GM23248 (cell line): ENCODE measurements at regions not wholly inside any gene's neighbourhood (a gene's known extent, or its start where the extent isn't known, plus 50 kb on each side); places are given as distances from the start of the nearest gene placed in this dataset.

ENCODE experiments used
- DNase-seq: peaks from one replicate; pipeline ENCODE4 v3.0.0-alpha.2; 2015
- H2AFZ ChIP-seq: fragments of 200-600 bp; sonication (generic); 2 replicates; pipeline ENCODE4 v1.6.1; 2016; ENCODE audit warnings: antibody characterized with exemption
- H3F3A ChIP-seq: fragments of 200-600 bp; sonication (generic); 2 replicates; pipeline ENCODE4 v1.6.1; 2016; ENCODE audit warnings: mild to moderate bottlenecking, antibody characterized with exemption, mixed run types; ENCODE audit not compliant: insufficient read depth
- H3K27ac ChIP-seq: fragments of 200-600 bp; sonication (generic); 2 replicates; pipeline ENCODE4 v1.5.1; 2016; ENCODE audit warnings: mild to moderate bottlenecking
- H3K27me3 ChIP-seq: fragments of 200-600 bp; sonication (generic); replicated peaks from 2 replicates; pipeline ENCODE4 v1.6.1; 2016; ENCODE audit warnings: mild to moderate bottlenecking; ENCODE audit not compliant: insufficient read depth
- H3K36me3 ChIP-seq: fragments of 200-600 bp; sonication (generic); 2 replicates; pipeline ENCODE4 v1.6.1; 2016; ENCODE audit warnings: low read depth, mild to moderate bottlenecking
- H3K4me1 ChIP-seq: fragments of 200-600 bp; sonication (generic); 2 replicates; pipeline ENCODE4 v1.6.1; 2016; ENCODE audit warnings: mild to moderate bottlenecking; ENCODE audit not compliant: insufficient read depth
- H3K4me2 ChIP-seq: fragments of 200-600 bp; sonication (generic); one replicate; pipeline ENCODE4 v1.6.1; 2016; ENCODE audit warnings: mild to moderate bottlenecking; ENCODE audit not compliant: unreplicated experiment
- H3K4me3 ChIP-seq: fragments of 200-600 bp; sonication (generic); 2 replicates; pipeline ENCODE4 v1.5.1; 2016; ENCODE audit warnings: mild to moderate bottlenecking
- H3K79me2 ChIP-seq: fragments of 200-600 bp; sonication (generic); 2 replicates; pipeline ENCODE4 v1.6.1; 2016; ENCODE audit warnings: mild to moderate bottlenecking; ENCODE audit not compliant: insufficient read depth
- H3K9ac ChIP-seq: fragments of 200-600 bp; sonication (generic); 2 replicates; pipeline ENCODE4 v1.6.1; 2016; ENCODE audit warnings: mild to moderate bottlenecking
- H3K9me2 ChIP-seq: fragments of 200-600 bp; sonication (generic); 2 replicates; pipeline ENCODE4 v1.6.1; 2016; ENCODE audit warnings: mixed run types, mild to moderate bottlenecking, moderate library complexity; ENCODE audit not compliant: insufficient read depth
- H3K9me3 ChIP-seq: fragments of 200-600 bp; sonication (generic); one replicate; pipeline ENCODE4 v1.6.1; 2017; ENCODE audit warnings: low read depth
- H4K20me1 ChIP-seq: fragments of 200-600 bp; sonication (generic); 2 replicates; pipeline ENCODE4 v1.6.0; 2016; ENCODE audit not compliant: insufficient read depth
- EZH2 ChIP-seq: fragments of 200-600 bp; sonication (generic); IDR thresholded peaks from 2 replicates; pipeline ENCODE4 v1.6.1; 2018; ENCODE audit warnings: antibody characterized with exemption, mild to moderate bottlenecking; ENCODE audit not compliant: insufficient read depth, poor library complexity, severe bottlenecking
- EZH2phosphoT487 ChIP-seq: fragments of 200-600 bp; sonication (generic); IDR thresholded peaks from 2 replicates; pipeline ENCODE4 v1.6.1; 2018; ENCODE audit warnings: antibody characterized with exemption, moderate library complexity, mild to moderate bottlenecking, low read depth; ENCODE audit not compliant: insufficient read depth
- WGBS, 2 experiments: methylation state at CpG; one replicate each; pipeline ENCODE4 v1.1.6; 2015 to 2017; ENCODE audit warnings: low lambda C conversion rate in 2 of 2, low coverage in 1 of 2; ENCODE audit errors: missing lambda C conversion rate in 2 of 2; 5-methylcytosine and 5-hydroxymethylcytosine counted together
- in situ Hi-C: fragments of 300-500 bp; cut with MboI; formaldehyde crosslinking; loops from 2 replicates; pipeline ENCODE4 v1.15.0; 2020

DNA sequence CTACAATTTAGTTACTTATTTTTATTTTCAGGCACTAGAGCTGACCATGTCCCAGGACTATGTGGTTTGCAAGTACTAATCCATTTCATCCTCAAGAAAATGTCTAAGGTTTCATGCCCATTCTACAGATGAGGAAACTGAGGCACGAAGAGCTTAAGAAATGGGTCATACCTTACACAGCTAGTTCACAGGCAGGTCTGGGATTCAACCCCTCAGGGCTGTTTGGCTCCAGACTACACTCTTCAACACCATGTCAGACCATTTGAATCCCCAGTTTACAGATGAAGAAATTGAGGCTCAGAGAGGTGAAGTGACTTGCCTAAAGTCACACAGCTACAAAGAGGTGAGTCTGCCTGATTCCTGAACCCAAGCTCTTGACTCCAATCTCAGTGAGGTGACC, 144.1 kb downstream of the MIAT start:
- DNase-seq = no peak
- no peaks in the 10 kb centered on the region for H3K79me2 ChIP-seq
- TF ChIP-seq EZH2 = no peak
- TF ChIP-seq EZH2phosphoT487 = no peak
- WGBS, 2 experiments = 93 to 100% methylated on average over 1 of the region's 1 CpG
- H2AFZ ChIP-seq = no peak overlapping the region
- H3K9ac ChIP-seq = no peak overlapping the region
- no peak overlapping the region for H3K4me3 ChIP-seq
- H3K36me3 ChIP-seq = no peaks in the 10 kb centered on the region
- in situ Hi-C loops = no loop called here
- no peaks in the 10 kb centered on the region for H3K9me3 ChIP-seq
- H3K27ac ChIP-seq = no peak overlapping the region
- peaks cover 2% of the 10 kb centered on the region for H3K4me1 ChIP-seq
- no peaks in the 10 kb centered on the region for H3F3A ChIP-seq
- no peaks in the 10 kb centered on the region for H3K9me2 ChIP-seq
- H3K4me2 ChIP-seq = no peak overlapping the region
- no peaks in the 10 kb centered on the region for H4K20me1 ChIP-seq
- H3K27me3 ChIP-seq = no peaks in the 10 kb centered on the region

DNA sequence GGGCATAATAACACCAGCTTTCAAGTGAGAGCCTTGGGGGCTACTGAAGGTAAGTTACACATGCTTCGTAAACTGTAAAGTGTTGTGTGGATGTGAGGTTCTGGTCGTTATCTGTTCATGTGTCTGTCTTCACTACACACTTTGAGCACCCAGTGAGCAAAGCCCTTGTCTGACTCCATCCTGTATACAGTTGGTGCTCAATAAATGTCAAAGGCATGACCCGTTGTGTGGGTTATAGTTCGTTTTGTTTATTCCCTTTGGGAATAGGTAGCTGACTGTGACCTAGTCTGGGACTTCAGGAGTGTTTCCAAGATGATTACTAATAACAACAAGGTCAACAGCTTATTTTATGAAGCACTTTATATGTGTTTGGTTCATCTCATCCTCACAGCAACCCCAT, 146.9 kb downstream of the MIAT start:
- in situ Hi-C loops = no loop called here

DNA sequence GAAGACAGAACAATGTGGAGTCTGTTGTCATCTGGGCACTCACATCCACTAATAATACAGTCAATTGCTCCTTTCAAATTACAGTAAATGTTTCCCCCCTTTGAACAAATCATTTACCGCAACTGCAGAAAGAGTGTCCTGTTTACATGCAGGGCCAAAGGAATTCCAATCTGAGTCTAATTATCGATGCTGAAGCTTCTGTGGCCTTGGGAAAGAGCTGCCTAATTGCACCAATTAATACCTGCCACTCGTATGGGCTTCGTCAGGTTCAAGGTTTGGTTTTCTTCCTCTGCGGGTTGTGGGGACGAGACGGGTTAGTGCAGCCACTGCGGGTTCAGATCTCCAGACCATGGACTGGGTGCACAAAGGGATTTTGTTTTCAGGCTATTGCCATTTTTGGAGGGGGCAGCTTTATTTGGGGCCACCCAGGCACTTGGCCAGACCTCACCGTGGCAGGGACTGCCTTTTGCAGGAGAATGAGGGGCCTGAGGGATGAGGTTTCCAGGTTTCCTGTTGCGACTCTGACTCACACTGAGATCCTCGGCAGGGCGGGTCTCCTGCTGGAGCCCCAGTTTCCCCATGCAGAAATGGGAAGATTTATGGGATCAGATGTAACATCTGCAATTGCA, 147.6 kb downstream of the MIAT start:
- Histone ChIP-seq H3K9ac (no peak overlapping the region), H3K4me2 (no peak overlapping the region), H3K27me3 (no peaks in the 10 kb centered on the region), H3K4me1 (no peaks in the 10 kb centered on the region), H4K20me1 (no peaks in the 10 kb centered on the region), H3K9me3 (no peaks in the 10 kb centered on the region), H3F3A (no peaks in the 10 kb centered on the region), H2AFZ (no peak overlapping the region), H3K36me3 (no peaks in the 10 kb centered on the region), H3K27ac (no peak overlapping the region), H3K9me2 (no peaks in the 10 kb centered on the region), H3K4me3 (no peak overlapping the region), H3K79me2 (no peaks in the 10 kb centered on the region)
- TF ChIP-seq EZH2phosphoT487 (no peak), EZH2 (no peak)
- DNase-seq = peak; percentile 25
- in situ Hi-C loops = no loop called here
- WGBS, 2 experiments = 69 to 71% methylated on average over 12 of the region's 12 CpGs

More for the DNA sequence above, 146.9 kb downstream of the MIAT start:
- DNase-seq = no peak
- H3K9ac ChIP-seq = no peak overlapping the region
- no peaks in the 10 kb centered on the region for H3K79me2 ChIP-seq
- TF ChIP-seq EZH2phosphoT487 = no peak
- TF ChIP-seq EZH2 = no peak
- no peak overlapping the region for H3K4me3 ChIP-seq
- no peaks in the 10 kb centered on the region for H3K4me1 ChIP-seq
- H3K27ac ChIP-seq = no peak overlapping the region
- WGBS, 2 experiments = 77 to 80% methylated on average over 4 of the region's 4 CpGs
- H3K4me2 ChIP-seq = no peak overlapping the region
- no peaks in the 10 kb centered on the region for H4K20me1 ChIP-seq
- H2AFZ ChIP-seq = no peak overlapping the region
- H3F3A ChIP-seq = no peaks in the 10 kb centered on the region
- H3K9me3 ChIP-seq = no peaks in the 10 kb centered on the region
- H3K36me3 ChIP-seq = no peaks in the 10 kb centered on the region
- H3K27me3 ChIP-seq = no peaks in the 10 kb centered on the region
- no peaks in the 10 kb centered on the region for H3K9me2 ChIP-seq

DNA sequence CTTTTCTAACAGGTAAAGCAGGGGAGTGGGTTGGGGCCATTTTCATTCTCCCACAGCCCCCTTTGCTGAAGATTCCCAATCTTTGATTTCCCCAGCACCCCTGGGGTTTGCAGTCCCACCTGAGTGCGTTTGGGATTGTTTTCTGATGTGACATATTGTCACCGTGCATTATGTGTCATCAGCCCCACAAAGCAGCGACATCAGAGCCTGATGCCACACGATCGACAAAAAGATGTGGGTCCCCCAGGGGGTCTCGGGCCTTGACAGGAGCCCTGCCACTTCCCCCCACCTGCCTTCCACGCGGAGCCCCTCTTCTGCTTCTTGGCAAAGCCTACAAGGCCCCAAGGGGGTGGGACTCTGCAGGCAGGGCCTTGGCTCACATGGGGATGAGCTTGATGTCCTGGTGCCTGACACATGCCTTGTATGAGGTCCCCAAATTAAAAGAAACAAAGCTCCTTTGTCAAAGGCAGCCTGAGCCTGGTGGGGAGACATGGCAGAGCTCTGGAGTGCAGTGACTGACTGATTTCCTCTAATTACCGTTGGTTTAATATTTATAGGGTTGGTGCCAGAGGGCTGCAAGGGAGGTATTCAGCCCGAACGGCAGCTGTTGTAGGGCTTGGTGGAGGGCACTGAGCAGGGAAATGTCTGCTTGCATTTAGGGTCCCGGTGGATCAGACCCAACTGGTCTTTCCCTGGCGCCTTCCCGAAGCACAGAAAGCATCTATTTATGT, 149.2 kb downstream of the MIAT start:
- H3K4me1 ChIP-seq = peaks cover 12% of the 10 kb centered on the region
- WGBS, 2 experiments = 76 to 80% methylated on average over 14 of the region's 14 CpGs
- H3K9me2 ChIP-seq = no peaks in the 10 kb centered on the region
- no peaks in the 10 kb centered on the region for H3K27me3 ChIP-seq
- H4K20me1 ChIP-seq = no peaks in the 10 kb centered on the region
- no peaks in the 10 kb centered on the region for H3K9me3 ChIP-seq
- no peaks in the 10 kb centered on the region for H3K36me3 ChIP-seq
- peaks cover 15% of the 10 kb centered on the region for H3F3A ChIP-seq
- H2AFZ ChIP-seq = no peak overlapping the region
- TF ChIP-seq EZH2phosphoT487 (no peak), EZH2 (no peak)
- no peak overlapping the region for H3K9ac ChIP-seq
- H3K27ac ChIP-seq = no peak overlapping the region
- no peak overlapping the region for H3K4me3 ChIP-seq
- no peaks in the 10 kb centered on the region for H3K79me2 ChIP-seq
- in situ Hi-C loops = no loop called here
- no peak overlapping the region for H3K4me2 ChIP-seq
- no peak for DNase-seq

DNA sequence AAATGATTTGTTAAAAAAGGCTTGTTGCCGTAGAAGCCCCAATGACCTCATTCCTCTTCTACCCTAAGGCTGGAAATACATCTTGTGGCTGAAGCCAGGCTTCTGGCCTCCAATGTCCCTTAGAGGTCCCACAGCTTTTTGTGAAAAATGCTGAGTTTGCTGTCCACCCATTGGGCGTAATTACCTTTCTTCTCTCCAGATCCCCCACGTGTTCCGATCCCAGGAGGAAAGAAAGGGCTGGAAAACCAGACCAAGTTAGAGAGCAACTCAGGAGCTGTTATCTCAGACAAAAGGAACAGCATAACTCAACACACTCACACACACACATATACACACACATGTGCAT, 154.2 kb downstream of the MIAT start:
- Histone ChIP-seq H3K9me2 (no peaks in the 10 kb centered on the region), H3K36me3 (no peaks in the 10 kb centered on the region), H3K4me2 (peak overlapping the region; percentile 59), H3K4me3 (no peak overlapping the region), H3K27me3 (no peaks in the 10 kb centered on the region), H3K9me3 (no peaks in the 10 kb centered on the region), H3K27ac (peak overlapping the region; percentile 55), H3K79me2 (no peaks in the 10 kb centered on the region), H2AFZ (no peak overlapping the region), H4K20me1 (no peaks in the 10 kb centered on the region), H3K4me1 (peaks cover 14% of the 10 kb centered on the region), H3F3A (peaks cover 26% of the 10 kb centered on the region), H3K9ac (0 out of 2 replicates have a peak overlapping the region, but pooled peaks have one; percentile 34)
- in situ Hi-C loops = no loop called here
- TF ChIP-seq EZH2phosphoT487 (no peak), EZH2 (no peak)
- DNase-seq = no peak
- WGBS, 2 experiments = 98 to 100% methylated on average over 4 of the region's 4 CpGs
